Breast epithelium (tissue), 4 donors: ENCODE measurements at regions not wholly inside any gene's neighbourhood (a gene's known extent, or its start where the extent isn't known, plus 50 kb on each side); places are given as distances from the start of the nearest gene placed in this dataset.

Source experiments
- DNase-seq, 2 donors: peaks; one replicate each; pipeline ENCODE4 v3.0.0-alpha.2; 2019; ENCODE audit warnings: low spot score in 2 of 2
- H3K27ac ChIP-seq, 2 donors: fragments of 200-600 bp; sonication (generic) in 1 of 2; one replicate each; pipeline ENCODE4 v1.5.1; 2016 to 2019; ENCODE audit warnings: mild to moderate bottlenecking in 1 of 2
- H3K27me3 ChIP-seq, 2 donors: fragments of 200-600 bp; sonication (generic) in 1 of 2; one replicate each; pipeline versions ENCODE4 v1.5.1 to v1.6.0; 2017 to 2019; ENCODE audit warnings: control low read depth in 1 of 2, mild to moderate bottlenecking in 1 of 2
- H3K36me3 ChIP-seq: fragments of 200-600 bp; one replicate; pipeline ENCODE4 v1.5.1; 2019
- H3K4me1 ChIP-seq, 2 donors: fragments of 200-600 bp; sonication (generic); one replicate each; pipeline ENCODE4 v1.5.1; 2016 to 2019; ENCODE audit warnings: control low read depth in 1 of 2
- H3K4me3 ChIP-seq, 3 donors: fragments of 200-600 bp; sonication (generic); 1 replicate in 2 of 3; 2 replicates in 1 of 3; pipeline ENCODE4 v1.5.1; 2016 to 2019; ENCODE audit warnings: mild to moderate bottlenecking in 3 of 3, moderate library complexity in 2 of 3
- H3K9me3 ChIP-seq, 2 donors: fragments of 200-600 bp; sonication (generic) in 1 of 2; one replicate each; pipeline ENCODE4 v1.5.1; 2016 to 2019; ENCODE audit warnings: control low read depth in 1 of 2
- CTCF ChIP-seq, 3 donors: fragments of 450-650 bp; IDR thresholded peaks; one replicate each; pipeline ENCODE4 v1.5.1; 2016 to 2017; ENCODE audit warnings: antibody characterized with exemption in 3 of 3, mild to moderate bottlenecking in 3 of 3, moderate library complexity in 3 of 3
- POLR2A ChIP-seq: fragments of 450-650 bp; IDR thresholded peaks from one replicate; pipeline ENCODE4 v1.6.1; 2016; ENCODE audit warnings: antibody characterized with exemption, mild to moderate bottlenecking, moderate library complexity
- POLR2AphosphoS5 ChIP-seq, 3 donors: sonication (generic); formaldehyde crosslinking; IDR thresholded peaks; one replicate each; pipeline ENCODE4 v1.6.1; 2017; ENCODE audit warnings: antibody characterized with exemption in 3 of 3
- intact Hi-C: fragments of 100-400 bp; cut with DNase I; formaldehyde crosslinking; loops from one replicate; pipeline ENCODE4 v1.15.1; 2023; ENCODE audit warnings: low total_unique reads

- intact Hi-C loops = no loop called here
Observed at GRCh38 chr20:37611852-37612251, 82.0 kb upstream of the CTNNBL1 start.

GRCh38 chr20:37611346-37611745 lies 82.5 kb upstream of the CTNNBL1 start:
- Histone ChIP-seq H3K36me3 (no peaks in the 10 kb centered on the region), H3K4me1 (no peaks in the 10 kb centered on the region), H3K9me3 (peaks cover 0 to 5% of the 10 kb centered on the region in 2 donors), H3K27me3 (no peaks in the 10 kb centered on the region), H3K4me3 (no peak overlapping the region), H3K27ac (no peak overlapping the region)
- intact Hi-C loops = no loop called here
- DNase-seq = no peak
- TF ChIP-seq CTCF (IDR thresholded peaks at IDR 0.05) = no peak
- TF ChIP-seq POLR2A = no peak
- TF ChIP-seq POLR2AphosphoS5 (IDR thresholded peaks at IDR 0.05) = no peak

More at GRCh38 chr20:37611852-37612251, 82.0 kb upstream of the CTNNBL1 start:
- Histone ChIP-seq H3K4me1 (no peaks in the 10 kb centered on the region), H3K27ac (no peak overlapping the region), H3K9me3 (peaks cover 0 to 5% of the 10 kb centered on the region in 2 donors), H3K4me3 (no peak overlapping the region), H3K36me3 (no peaks in the 10 kb centered on the region), H3K27me3 (no peaks in the 10 kb centered on the region)
- DNase-seq = no peak
- TF ChIP-seq POLR2A (no peak), CTCF (IDR thresholded peaks at IDR 0.05) (no peak), POLR2AphosphoS5 (IDR thresholded peaks at IDR 0.05) (no peak)

- no peak overlapping the region for H3K27ac ChIP-seq
- DNase-seq = no peak
- intact Hi-C loops = no loop called here
Observed at GRCh38 chr20:37610203-37610798, 82.6 kb upstream of the BLCAP start.

GRCh38 chr20:37602634-37603033 lies 75.0 kb upstream of the BLCAP start:
- no peak overlapping the region for H3K4me3 ChIP-seq
- TF ChIP-seq CTCF (IDR thresholded peaks at IDR 0.05) = no peak
- TF ChIP-seq POLR2AphosphoS5 (IDR thresholded peaks at IDR 0.05) = no peak
- TF ChIP-seq POLR2A = no peak
- H3K27ac ChIP-seq = no peak overlapping the region
- DNase-seq = no peak
- peaks cover 0 to 16% of the 10 kb centered on the region in 2 donors for H3K27me3 ChIP-seq
- no peaks in the 10 kb centered on the region for H3K9me3 ChIP-seq
- no peaks in the 10 kb centered on the region for H3K4me1 ChIP-seq
- no peaks in the 10 kb centered on the region for H3K36me3 ChIP-seq
- intact Hi-C loops = no loop called here

More at GRCh38 chr20:37610203-37610798, 82.6 kb upstream of the BLCAP start:
- Histone ChIP-seq H3K27me3 (no peaks in the 10 kb centered on the region), H3K4me1 (no peaks in the 10 kb centered on the region), H3K9me3 (no peaks in the 10 kb centered on the region), H3K36me3 (no peaks in the 10 kb centered on the region), H3K4me3 (no peak overlapping the region)
- no peak for TF ChIP-seq CTCF (IDR thresholded peaks at IDR 0.05)
- no peak for TF ChIP-seq POLR2A
- TF ChIP-seq POLR2AphosphoS5 (IDR thresholded peaks at IDR 0.05) = no peak

GRCh38 chr20:37600486-37600885 lies 72.8 kb upstream of the BLCAP start:
- TF ChIP-seq CTCF (IDR thresholded peaks at IDR 0.05) = no peak
- no peak for TF ChIP-seq POLR2AphosphoS5 (IDR thresholded peaks at IDR 0.05)
- no peak for TF ChIP-seq POLR2A
- no peak overlapping the region for H3K4me3 ChIP-seq
- H3K9me3 ChIP-seq = no peaks in the 10 kb centered on the region
- no peak overlapping the region for H3K27ac ChIP-seq
- H3K36me3 ChIP-seq = no peaks in the 10 kb centered on the region
- DNase-seq = no peak
- H3K27me3 ChIP-seq = peaks cover 0 to 21% of the 10 kb centered on the region in 2 donors
- intact Hi-C loops = no loop called here
- H3K4me1 ChIP-seq = no peaks in the 10 kb centered on the region
